Loucy (cell line): ENCODE measurements at regions not wholly inside any gene's neighbourhood (a gene's known extent, or its start where the extent isn't known, plus 50 kb on each side); places are given as distances from the start of the nearest gene placed in this dataset.

Experiments used
- H2AFZ ChIP-seq: fragments of 200-600 bp; sonication (generic); 2 replicates; pipeline ENCODE4 v1.6.0; 2016; ENCODE audit warnings: antibody characterized with exemption, mild to moderate bottlenecking, low read length, moderate library complexity
- H3F3A ChIP-seq: fragments of 200-600 bp; 2 replicates; pipeline ENCODE4 v1.6.0; 2016; ENCODE audit warnings: antibody characterized with exemption, low read depth, mild to moderate bottlenecking
- H3K27me3 ChIP-seq: fragments of 200-600 bp; sonication (generic); 2 replicates; pipeline ENCODE4 v1.6.1; 2014; ENCODE audit warnings: low read length, mild to moderate bottlenecking; ENCODE audit not compliant: insufficient read depth, poor library complexity, severe bottlenecking
- H3K36me3 ChIP-seq: fragments of 200-600 bp; sonication (generic); 2 replicates; pipeline ENCODE4 v1.6.1; 2016; ENCODE audit warnings: low read length; ENCODE audit not compliant: insufficient read depth
- H3K4me1 ChIP-seq: fragments of 200-600 bp; sonication (generic); 2 replicates; pipeline ENCODE4 v1.5.1; 2014; ENCODE audit warnings: low read length, mild to moderate bottlenecking; ENCODE audit not compliant: insufficient read depth, poor library complexity, severe bottlenecking
- H3K4me2 ChIP-seq: fragments of 200-600 bp; sonication (generic); 2 replicates; pipeline ENCODE4 v1.6.0; 2014; ENCODE audit warnings: antibody characterized with exemption, low read length, low read depth, mild to moderate bottlenecking; ENCODE audit not compliant: poor library complexity, severe bottlenecking
- H3K4me3 ChIP-seq: fragments of 200-600 bp; sonication (generic); 2 replicates; pipeline ENCODE4 v1.5.1; 2014; ENCODE audit warnings: low read length, mild to moderate bottlenecking, mixed read lengths; ENCODE audit not compliant: poor library complexity, severe bottlenecking
- H3K79me2 ChIP-seq: fragments of 200-600 bp; sonication (generic); 2 replicates; pipeline ENCODE4 v1.6.1; 2014; ENCODE audit warnings: low read length; ENCODE audit not compliant: insufficient read depth
- H3K9ac ChIP-seq: fragments of 200-600 bp; sonication (generic); 2 replicates; pipeline ENCODE4 v1.6.0; 2014; ENCODE audit warnings: mild to moderate bottlenecking, low read depth, low read length, moderate library complexity; ENCODE audit not compliant: poor library complexity, severe bottlenecking
- H3K9me2 ChIP-seq: fragments of 200-600 bp; sonication (generic); replicated peaks from 2 replicates; pipeline ENCODE4 v1.6.1; 2016; ENCODE audit warnings: low read depth, low read length, mixed read lengths
- H3K9me3 ChIP-seq: fragments of 200-600 bp; sonication (generic); 2 replicates; pipeline ENCODE4 v1.6.1; 2014; ENCODE audit warnings: mild to moderate bottlenecking, antibody characterized with exemption, low read length, low read depth; ENCODE audit not compliant: insufficient read depth
- H4K20me1 ChIP-seq: fragments of 200-600 bp; sonication (generic); 2 replicates; pipeline ENCODE4 v1.6.0; 2014; ENCODE audit warnings: antibody characterized with exemption, low read length, mild to moderate bottlenecking; ENCODE audit not compliant: insufficient read depth, poor library complexity, severe bottlenecking
- CTCF ChIP-seq: fragments of 200-600 bp; sonication (generic); conservative IDR thresholded peaks from 2 replicates; pipeline ENCODE4 v1.5.1; 2014; ENCODE audit warnings: mild to moderate bottlenecking, antibody characterized with exemption, low read length
- EZH2phosphoT487 ChIP-seq: fragments of 200-600 bp; IDR thresholded peaks from 2 replicates; pipeline ENCODE4 v1.6.1; 2018; ENCODE audit warnings: antibody characterized with exemption, mild to moderate bottlenecking, moderate library complexity, borderline replicate concordance

GRCh38 chr16:7004266-7004665 is 328.4 kb upstream of the RBFOX1 start:
- H3K4me2 ChIP-seq, result no peak overlapping the region
- H3K9me2 ChIP-seq, result no peaks in the 10 kb centered on the region
- H3K79me2 ChIP-seq, result no peaks in the 10 kb centered on the region
- TF ChIP-seq EZH2phosphoT487, result no peak
- no peak for TF ChIP-seq CTCF
- H3F3A ChIP-seq, result no peaks in the 10 kb centered on the region
- no peaks in the 10 kb centered on the region for H3K9me3 ChIP-seq
- H3K4me3 ChIP-seq, result no peak overlapping the region
- no peaks in the 10 kb centered on the region for H4K20me1 ChIP-seq
- H3K27me3 ChIP-seq, result no peaks in the 10 kb centered on the region
- no peak overlapping the region for H2AFZ ChIP-seq
- H3K9ac ChIP-seq, result no peak overlapping the region
- no peaks in the 10 kb centered on the region for H3K4me1 ChIP-seq
- H3K36me3 ChIP-seq, result no peaks in the 10 kb centered on the region

DNA sequence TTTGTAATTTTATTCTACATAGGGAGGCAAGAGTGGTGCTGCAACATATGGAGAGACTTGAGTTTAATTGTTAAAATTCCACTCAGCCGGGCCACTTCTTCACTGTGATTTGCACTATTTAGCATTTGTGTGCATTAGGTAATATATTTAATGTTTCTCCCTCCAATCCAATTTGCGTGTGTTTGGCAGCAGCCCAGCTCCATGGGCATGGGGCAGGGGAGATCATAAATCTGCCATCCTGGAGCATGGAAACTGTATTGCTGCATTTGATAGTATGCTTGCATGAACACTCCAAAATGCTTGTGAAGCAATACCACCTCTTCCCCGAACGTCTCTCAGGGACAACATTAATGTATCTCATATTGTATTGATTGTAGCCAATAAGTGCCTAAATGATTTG is 339.1 kb upstream of the RBFOX1 start:
- Histone ChIP-seq H3K27me3 (no peaks in the 10 kb centered on the region), H3K4me1 (no peaks in the 10 kb centered on the region)
- no peak for TF ChIP-seq CTCF
- TF ChIP-seq EZH2phosphoT487, result no peak

DNA sequence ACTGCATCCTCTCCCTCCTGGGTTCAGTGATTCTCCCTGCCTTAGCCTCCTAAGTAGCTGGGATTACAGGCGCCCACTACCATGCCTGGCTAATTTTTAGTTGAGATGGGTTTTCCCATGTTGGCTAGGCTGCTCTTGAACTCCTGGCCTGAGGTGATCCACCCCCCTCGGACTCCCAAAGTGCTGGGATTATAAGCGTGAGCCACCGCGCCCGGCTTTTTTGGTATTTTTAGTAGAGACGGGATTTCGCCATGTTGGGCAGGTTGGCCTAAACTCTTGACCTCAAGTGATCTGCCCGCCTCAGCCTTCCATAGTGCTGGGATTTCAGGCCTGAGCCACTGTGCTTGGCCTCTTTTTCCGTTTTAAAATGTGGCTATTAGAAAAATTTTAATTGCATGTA is 343.8 kb upstream of the RBFOX1 start:
- TF ChIP-seq CTCF (no peak), EZH2phosphoT487 (no peak)
- no peak overlapping the region for H2AFZ ChIP-seq
- H3K9me3 ChIP-seq, result no peaks in the 10 kb centered on the region
- no peaks in the 10 kb centered on the region for H3K27me3 ChIP-seq
- H4K20me1 ChIP-seq, result no peaks in the 10 kb centered on the region
- H3K36me3 ChIP-seq, result no peaks in the 10 kb centered on the region
- H3K4me2 ChIP-seq, result no peak overlapping the region
- H3K4me3 ChIP-seq, result no peak overlapping the region
- H3K4me1 ChIP-seq, result no peaks in the 10 kb centered on the region
- H3K9me2 ChIP-seq, result no peaks in the 10 kb centered on the region
- H3K9ac ChIP-seq, result no peak overlapping the region
- no peaks in the 10 kb centered on the region for H3F3A ChIP-seq
- no peaks in the 10 kb centered on the region for H3K79me2 ChIP-seq

More for the DNA sequence above, 339.1 kb upstream of the RBFOX1 start:
- Histone ChIP-seq H4K20me1 (no peaks in the 10 kb centered on the region), H3K4me2 (no peak overlapping the region), H3K9ac (no peak overlapping the region), H3K9me2 (no peaks in the 10 kb centered on the region), H3K36me3 (no peaks in the 10 kb centered on the region), H3K79me2 (no peaks in the 10 kb centered on the region), H3K4me3 (no peak overlapping the region), H2AFZ (no peak overlapping the region), H3K9me3 (no peaks in the 10 kb centered on the region), H3F3A (no peaks in the 10 kb centered on the region)
